HL-60 (cell line): ENCODE measurements at regions not wholly inside any gene's neighbourhood (a gene's known extent, or its start where the extent isn't known, plus 50 kb on each side); places are given as distances from the start of the nearest gene placed in this dataset.

Source experiments
- GABPA ChIP-seq: IDR thresholded peaks from 2 replicates; pipeline ENCODE4 v1.6.1; 2012; ENCODE audit warnings: low read depth
- POLR2AphosphoS5 ChIP-seq: IDR thresholded peaks from 2 replicates; pipeline ENCODE4 v1.6.1; 2012; ENCODE audit warnings: low read depth
- TF ChIP-seq, protein P1 (sequence below): IDR thresholded peaks from one replicate; pipeline ENCODE4 v1.5.1; 2011; ENCODE audit warnings: low read length, control low read depth, inconsistent platforms; ENCODE audit not compliant: insufficient read depth

DNA sequence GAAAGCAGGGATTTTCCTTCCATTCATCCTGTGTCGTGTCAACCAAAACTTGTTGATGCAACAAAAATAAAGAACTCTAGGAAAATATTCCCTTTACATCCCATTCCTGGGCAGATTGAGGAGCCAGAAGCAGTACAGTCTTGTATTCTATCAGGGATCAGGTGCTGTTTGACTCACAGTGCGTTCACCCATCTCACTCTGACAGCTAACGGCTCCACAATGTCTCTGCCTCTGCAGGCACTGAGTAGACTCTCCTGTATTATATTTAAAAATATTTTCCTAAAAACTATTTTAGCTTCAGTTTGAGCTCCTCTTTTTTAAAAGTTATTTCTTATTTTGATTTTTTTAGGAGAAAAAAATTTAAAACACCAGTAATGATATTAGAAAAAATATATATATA, 600.6 kb upstream of the SALL3 start:
- no peak for TF ChIP-seq GABPA
- TF ChIP-seq, protein P1, sequence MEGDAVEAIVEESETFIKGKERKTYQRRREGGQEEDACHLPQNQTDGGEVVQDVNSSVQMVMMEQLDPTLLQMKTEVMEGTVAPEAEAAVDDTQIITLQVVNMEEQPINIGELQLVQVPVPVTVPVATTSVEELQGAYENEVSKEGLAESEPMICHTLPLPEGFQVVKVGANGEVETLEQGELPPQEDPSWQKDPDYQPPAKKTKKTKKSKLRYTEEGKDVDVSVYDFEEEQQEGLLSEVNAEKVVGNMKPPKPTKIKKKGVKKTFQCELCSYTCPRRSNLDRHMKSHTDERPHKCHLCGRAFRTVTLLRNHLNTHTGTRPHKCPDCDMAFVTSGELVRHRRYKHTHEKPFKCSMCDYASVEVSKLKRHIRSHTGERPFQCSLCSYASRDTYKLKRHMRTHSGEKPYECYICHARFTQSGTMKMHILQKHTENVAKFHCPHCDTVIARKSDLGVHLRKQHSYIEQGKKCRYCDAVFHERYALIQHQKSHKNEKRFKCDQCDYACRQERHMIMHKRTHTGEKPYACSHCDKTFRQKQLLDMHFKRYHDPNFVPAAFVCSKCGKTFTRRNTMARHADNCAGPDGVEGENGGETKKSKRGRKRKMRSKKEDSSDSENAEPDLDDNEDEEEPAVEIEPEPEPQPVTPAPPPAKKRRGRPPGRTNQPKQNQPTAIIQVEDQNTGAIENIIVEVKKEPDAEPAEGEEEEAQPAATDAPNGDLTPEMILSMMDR: no peak
- no peak for TF ChIP-seq POLR2AphosphoS5
